ENCODE measurements at regions not wholly inside any gene's neighbourhood (a gene's known extent, or its start where the extent isn't known, plus 50 kb on each side); places are given as distances from the start of the nearest gene placed in this dataset.

DNA sequence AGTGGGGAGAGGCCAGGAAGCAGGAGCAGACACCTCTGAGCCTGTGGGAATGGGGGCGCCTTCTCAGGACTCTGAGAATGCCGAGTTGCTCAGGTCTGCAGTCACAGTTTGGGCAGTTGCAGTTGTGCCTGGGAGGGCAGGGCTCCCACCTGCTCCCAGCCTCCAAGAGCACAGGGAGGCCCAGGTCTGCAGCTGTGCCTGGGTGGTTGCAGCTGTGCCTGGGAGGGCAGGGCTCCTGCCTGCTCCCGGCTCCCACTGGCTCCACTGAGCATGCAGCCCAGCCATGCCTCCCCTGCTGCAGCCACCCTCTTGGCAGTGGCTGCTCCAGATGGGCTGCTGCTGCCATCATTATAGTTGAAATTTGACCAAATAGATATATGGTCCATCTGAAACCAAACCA, 1062.8 kb upstream of the ACO1 start:
- RAD21 ChIA-PET (ENCODE audit: low non-redundant PET in 1 of 2, low total read pairs in 2 of 2, uncharacterized antibody in 2 of 2, unreplicated experiment in 2 of 2): no interaction called here
- H3K9ac ChIP-seq (ENCODE audit: low read length): no peak overlapping the region
- no peaks in the 10 kb centered on the region for H3K9me2 ChIP-seq (ENCODE audit: insufficient read depth)
- POLR2A ChIA-PET: no interaction called here
- no TSS peak for BruUV-seq (replicated peaks)
- no peaks in the 10 kb centered on the region for H3K4me1 ChIP-seq (ENCODE audit: control insufficient read depth in 1 of 2, insufficient read depth in 2 of 2, low read length in 2 of 2)
- DNase-seq (ENCODE audit: low read depth, low spot score) (no peak), ATAC-seq (no peak)
- H3K9me3 ChIP-seq (ENCODE audit: control insufficient read depth in 1 of 2, insufficient read depth in 1 of 2, low read depth in 1 of 2, low read length in 2 of 2): no peaks in the 10 kb centered on the region
- H3K79me2 ChIP-seq (ENCODE audit: insufficient read depth, low read length): no peaks in the 10 kb centered on the region
- intact Hi-C loops (cut with micrococcal nuclease): no loop called here
- H3K4me3 ChIP-seq (replicated peaks in 1 of 2; ENCODE audit: low read depth in 1 of 2, low read length in 2 of 2): no peak overlapping the region
- H3K27ac ChIP-seq (ENCODE audit: low read depth, low read length): no peak overlapping the region
- H2AFZ ChIP-seq (ENCODE audit: low read depth, low read length, poor library complexity, severe bottlenecking): no peak overlapping the region
- CTCF ChIA-PET: no interaction called here
- no peaks in the 10 kb centered on the region for H3K27me3 ChIP-seq (ENCODE audit: insufficient read depth, low read length)
- no peak for TF ChIP-seq CBX3 (IDR thresholded peaks at IDR 0.05; ENCODE audit: low read depth)
- no peak for TF ChIP-seq FOSL1 (IDR thresholded peaks at IDR 0.05; ENCODE audit: low read depth)
- no peak for TF ChIP-seq MAX (IDR thresholded peaks at IDR 0.05)
- TF ChIP-seq JUND (IDR thresholded peaks at IDR 0.05): no peak
- TF ChIP-seq, protein P1, sequence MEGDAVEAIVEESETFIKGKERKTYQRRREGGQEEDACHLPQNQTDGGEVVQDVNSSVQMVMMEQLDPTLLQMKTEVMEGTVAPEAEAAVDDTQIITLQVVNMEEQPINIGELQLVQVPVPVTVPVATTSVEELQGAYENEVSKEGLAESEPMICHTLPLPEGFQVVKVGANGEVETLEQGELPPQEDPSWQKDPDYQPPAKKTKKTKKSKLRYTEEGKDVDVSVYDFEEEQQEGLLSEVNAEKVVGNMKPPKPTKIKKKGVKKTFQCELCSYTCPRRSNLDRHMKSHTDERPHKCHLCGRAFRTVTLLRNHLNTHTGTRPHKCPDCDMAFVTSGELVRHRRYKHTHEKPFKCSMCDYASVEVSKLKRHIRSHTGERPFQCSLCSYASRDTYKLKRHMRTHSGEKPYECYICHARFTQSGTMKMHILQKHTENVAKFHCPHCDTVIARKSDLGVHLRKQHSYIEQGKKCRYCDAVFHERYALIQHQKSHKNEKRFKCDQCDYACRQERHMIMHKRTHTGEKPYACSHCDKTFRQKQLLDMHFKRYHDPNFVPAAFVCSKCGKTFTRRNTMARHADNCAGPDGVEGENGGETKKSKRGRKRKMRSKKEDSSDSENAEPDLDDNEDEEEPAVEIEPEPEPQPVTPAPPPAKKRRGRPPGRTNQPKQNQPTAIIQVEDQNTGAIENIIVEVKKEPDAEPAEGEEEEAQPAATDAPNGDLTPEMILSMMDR (IDR thresholded peaks at IDR 0.05 in 2 of 3, conservative IDR thresholded peaks at IDR 0.05 in 1 of 3; ENCODE audit: borderline replicate concordance in 1 of 3, insufficient read depth in 1 of 3, low read depth in 2 of 3, low read length in 2 of 3): no peak
- TF ChIP-seq EZH2phosphoT487 (IDR thresholded peaks at IDR 0.05; ENCODE audit: borderline replicate concordance): no peak
- TF ChIP-seq SIN3A (IDR thresholded peaks at IDR 0.05; ENCODE audit: low read depth): no peak
- TF ChIP-seq TCF7L2 (IDR thresholded peaks at IDR 0.05; ENCODE audit: borderline replicate concordance, extremely low read depth, insufficient read depth, insufficient read length): no peak
- no peak for TF ChIP-seq POLR2AphosphoS5 (IDR thresholded peaks at IDR 0.05; ENCODE audit: low read depth, low read length)
- no peak for TF ChIP-seq SRF (IDR thresholded peaks at IDR 0.05; ENCODE audit: low read depth)
- TF ChIP-seq EGR1 (IDR thresholded peaks at IDR 0.05; ENCODE audit: low read depth): no peak
- H3K36me3 ChIP-seq (ENCODE audit: control insufficient read depth in 1 of 2, insufficient read depth in 2 of 2, low read length in 2 of 2): no peaks in the 10 kb centered on the region
- H4K20me1 ChIP-seq (ENCODE audit: insufficient read depth): no peaks in the 10 kb centered on the region; the same call in 1 of the 2 replicates
- no peak overlapping the region for H3K4me2 ChIP-seq (ENCODE audit: low read length)
